ENCODE measurements at regions not wholly inside any gene's neighbourhood (a gene's known extent, or its start where the extent isn't known, plus 50 kb on each side); places are given as distances from the start of the nearest gene placed in this dataset.

- Histone ChIP-seq H3K9me2 (ENCODE audit: insufficient read depth) (no peaks in the 10 kb centered on the region), H3K4me1 (ENCODE audit: control insufficient read depth in 1 of 2, insufficient read depth in 2 of 2, low read length in 2 of 2) (no peaks in the 10 kb centered on the region), H3K4me2 (ENCODE audit: low read length) (no peak overlapping the region), H3K9me3 (ENCODE audit: control insufficient read depth in 1 of 2, insufficient read depth in 1 of 2, low read depth in 1 of 2, low read length in 2 of 2) (no peaks in the 10 kb centered on the region), H3K9ac (ENCODE audit: low read length) (no peak overlapping the region), H3K27ac (ENCODE audit: low read depth, low read length) (no peak overlapping the region), H3K79me2 (ENCODE audit: insufficient read depth, low read length) (no peaks in the 10 kb centered on the region), H3K36me3 (ENCODE audit: control insufficient read depth in 1 of 2, insufficient read depth in 2 of 2, low read length in 2 of 2) (no peaks in the 10 kb centered on the region), H2AFZ (ENCODE audit: low read depth, low read length, poor library complexity, severe bottlenecking) (no peak overlapping the region), H3K27me3 (ENCODE audit: insufficient read depth, low read length) (no peaks in the 10 kb centered on the region), H3K4me3 (replicated peaks in 1 of 2; ENCODE audit: low read depth in 1 of 2, low read length in 2 of 2) (no peak overlapping the region), H4K20me1 (ENCODE audit: insufficient read depth) (no peaks in the 10 kb centered on the region)
- BruUV-seq (replicated peaks) = no TSS peak
- DNase-seq (ENCODE audit: low read depth, low spot score) (no peak), ATAC-seq (no peak)
- intact Hi-C loops (cut with micrococcal nuclease) = no loop called here
- CTCF ChIA-PET = no interaction called here
- RAD21 ChIA-PET (ENCODE audit: low non-redundant PET in 1 of 2, low total read pairs in 2 of 2, uncharacterized antibody in 2 of 2, unreplicated experiment in 2 of 2) = no interaction called here
- TF ChIP-seq SRF (IDR thresholded peaks at IDR 0.05; ENCODE audit: low read depth) (no peak), ELF1 (IDR thresholded peaks at IDR 0.05; ENCODE audit: borderline replicate concordance, low read depth) (no peak), SP1 (IDR thresholded peaks at IDR 0.05; ENCODE audit: low read depth) (no peak), POLR2A (IDR thresholded peaks at IDR 0.05; ENCODE audit: borderline replicate concordance, extremely low read depth, insufficient read depth, insufficient read length) (no peak), EGR1 (IDR thresholded peaks at IDR 0.05; ENCODE audit: low read depth) (no peak), YY1 (IDR thresholded peaks at IDR 0.05; ENCODE audit: extremely low read depth, insufficient replicate concordance, low read depth, low read length) (no peak), REST (IDR thresholded peaks at IDR 0.05; ENCODE audit: low read depth) (no peak), ZNF274 (IDR thresholded peaks at IDR 0.05; ENCODE audit: low read depth, low read length) (no peak), RAD21 (IDR thresholded peaks at IDR 0.05; ENCODE audit: low read depth) (no peak), ATF3 (IDR thresholded peaks at IDR 0.05) (no peak), POLR2AphosphoS5 (IDR thresholded peaks at IDR 0.05; ENCODE audit: low read depth, low read length) (no peak), ZBTB33 (IDR thresholded peaks at IDR 0.05; ENCODE audit: extremely low read depth, insufficient replicate concordance, low read length) (no peak)
- POLR2A ChIA-PET = no interaction called here
Observed at GRCh38 chr11:109133159-109133558, 288.8 kb upstream of the C11orf87 start.
